ENCODE measurements at regions not wholly inside any gene's neighbourhood (a gene's known extent, or its start where the extent isn't known, plus 50 kb on each side); places are given as distances from the start of the nearest gene placed in this dataset.

GRCh38 chr4:107520368-107520767 lies 199.7 kb downstream of the PAPSS1 start:
- TF ChIP-seq CTCF (IDR thresholded peaks at IDR 0.05) (no peak), ZFX (IDR thresholded peaks at IDR 0.05; ENCODE audit: borderline replicate concordance) (no peak)

Data from 22Rv1 (cell line).